Coronary artery (tissue), 2 donors: ENCODE measurements at regions not wholly inside any gene's neighbourhood (a gene's known extent, or its start where the extent isn't known, plus 50 kb on each side); places are given as distances from the start of the nearest gene placed in this dataset.

Experiments
- DNase-seq: peaks from one replicate; pipeline ENCODE4 v3.0.0-alpha.2; 2017; ENCODE audit warnings: low spot score
- H3K27ac ChIP-seq, 2 donors: fragments of 200-600 bp; sonication (generic); one replicate each; pipeline ENCODE4 v1.5.1; 2016 to 2019
- H3K4me3 ChIP-seq: fragments of 200-600 bp; sonication (generic); 2 replicates; pipeline ENCODE4 v1.5.1; 2016; ENCODE audit warnings: mild to moderate bottlenecking, moderate library complexity
- TF ChIP-seq, protein P1 (sequence below): fragments of 200-600 bp; sonication (generic); IDR thresholded peaks from one replicate; pipeline ENCODE4 v1.5.1; 2019; ENCODE audit warnings: antibody characterized with exemption

DNA sequence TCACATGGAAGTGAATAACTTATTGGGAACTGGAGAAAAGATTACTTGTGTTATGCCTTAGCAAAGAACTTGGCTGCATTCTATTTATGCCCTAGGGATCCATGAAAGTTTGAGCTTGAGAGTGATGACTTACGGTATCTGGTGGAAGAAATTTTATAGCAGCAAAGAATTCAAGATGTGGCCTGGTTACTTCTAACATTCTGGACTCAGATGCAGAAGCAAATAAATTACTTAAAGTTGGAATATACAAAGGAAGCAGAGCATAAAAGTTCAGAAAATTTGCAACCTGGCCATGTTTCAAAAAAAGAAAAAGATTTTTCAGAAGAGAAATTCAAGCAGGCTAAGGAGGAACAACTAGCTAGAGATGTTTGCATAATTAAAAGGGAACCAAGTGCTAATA is 252.3 kb upstream of the WDFY3 start:
- no peak for DNase-seq
- Histone ChIP-seq H3K4me3 (no peak overlapping the region), H3K27ac (no peak overlapping the region)
- TF ChIP-seq, protein P1, sequence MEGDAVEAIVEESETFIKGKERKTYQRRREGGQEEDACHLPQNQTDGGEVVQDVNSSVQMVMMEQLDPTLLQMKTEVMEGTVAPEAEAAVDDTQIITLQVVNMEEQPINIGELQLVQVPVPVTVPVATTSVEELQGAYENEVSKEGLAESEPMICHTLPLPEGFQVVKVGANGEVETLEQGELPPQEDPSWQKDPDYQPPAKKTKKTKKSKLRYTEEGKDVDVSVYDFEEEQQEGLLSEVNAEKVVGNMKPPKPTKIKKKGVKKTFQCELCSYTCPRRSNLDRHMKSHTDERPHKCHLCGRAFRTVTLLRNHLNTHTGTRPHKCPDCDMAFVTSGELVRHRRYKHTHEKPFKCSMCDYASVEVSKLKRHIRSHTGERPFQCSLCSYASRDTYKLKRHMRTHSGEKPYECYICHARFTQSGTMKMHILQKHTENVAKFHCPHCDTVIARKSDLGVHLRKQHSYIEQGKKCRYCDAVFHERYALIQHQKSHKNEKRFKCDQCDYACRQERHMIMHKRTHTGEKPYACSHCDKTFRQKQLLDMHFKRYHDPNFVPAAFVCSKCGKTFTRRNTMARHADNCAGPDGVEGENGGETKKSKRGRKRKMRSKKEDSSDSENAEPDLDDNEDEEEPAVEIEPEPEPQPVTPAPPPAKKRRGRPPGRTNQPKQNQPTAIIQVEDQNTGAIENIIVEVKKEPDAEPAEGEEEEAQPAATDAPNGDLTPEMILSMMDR = no peak

DNA sequence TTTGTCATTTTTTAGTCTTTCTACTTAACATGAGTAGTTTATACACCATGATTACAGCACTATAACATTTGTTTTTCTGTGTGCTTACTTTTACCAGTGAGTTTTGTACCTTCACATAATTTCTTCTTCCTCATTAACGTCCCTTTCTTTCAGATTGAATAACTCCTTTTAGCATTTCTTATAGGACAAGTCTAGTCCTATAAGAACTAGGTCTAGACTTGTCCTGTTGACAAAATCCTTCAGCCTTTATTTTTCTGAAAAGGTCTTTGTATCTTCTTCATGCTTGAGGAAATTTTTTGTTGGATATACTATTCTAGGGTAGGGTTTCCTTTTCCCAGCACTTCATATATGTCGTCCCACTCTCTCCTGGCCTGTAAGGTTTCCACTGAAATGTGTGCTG is 253.3 kb upstream of the ARHGAP24 start:
- H3K4me3 ChIP-seq = no peak overlapping the region
- TF ChIP-seq, protein P1 = no peak
- no peak for DNase-seq
- H3K27ac ChIP-seq = no peak overlapping the region

DNA sequence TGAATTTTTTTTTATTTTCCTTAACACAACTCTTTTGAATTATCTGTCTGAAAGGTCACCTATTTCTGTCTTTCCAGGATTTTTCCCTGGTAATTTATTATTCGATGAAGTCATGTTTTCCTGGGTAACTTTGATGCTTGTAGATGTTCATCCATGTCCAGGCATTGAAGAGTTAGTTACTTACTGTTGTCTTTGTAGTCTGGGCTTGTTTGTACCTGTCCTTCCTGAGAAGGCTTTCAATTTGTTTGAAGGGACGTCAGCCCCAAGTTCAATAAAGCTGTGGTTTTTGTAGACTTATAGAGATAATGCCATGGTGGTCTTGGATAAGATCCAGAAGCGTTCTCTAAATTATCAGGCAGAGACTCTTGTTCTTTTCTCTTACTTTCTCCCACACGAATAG is 252.4 kb upstream of the ARHGAP24 start:
- H3K27ac ChIP-seq = no peak overlapping the region
- no peak for DNase-seq
- TF ChIP-seq, protein P1 = no peak

DNA sequence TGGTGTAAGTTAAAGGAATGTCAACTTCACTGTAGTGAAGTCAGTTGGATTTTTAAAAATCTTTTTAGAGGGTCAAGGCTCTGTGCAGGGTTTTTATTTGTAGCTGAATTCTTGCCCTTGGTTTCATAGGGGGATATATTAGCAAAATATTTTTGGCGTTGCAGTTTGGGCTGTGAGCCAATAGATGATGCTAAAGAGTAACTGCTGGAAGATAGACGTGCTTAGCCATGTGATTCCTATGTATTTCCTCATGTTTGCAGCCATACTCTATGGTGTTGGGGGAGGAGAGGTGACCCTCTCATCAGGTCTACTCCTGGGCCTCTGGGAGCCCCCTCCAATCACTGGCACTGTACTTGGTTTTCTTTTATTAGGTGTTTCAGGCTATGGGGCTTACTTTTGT is 246.7 kb upstream of the ARHGAP24 start:
- no peak overlapping the region for H3K4me3 ChIP-seq
- TF ChIP-seq, protein P1 = no peak
- DNase-seq = no peak
- no peak overlapping the region for H3K27ac ChIP-seq

More for the DNA sequence above, 252.4 kb upstream of the ARHGAP24 start:
- H3K4me3 ChIP-seq = no peak overlapping the region

DNA sequence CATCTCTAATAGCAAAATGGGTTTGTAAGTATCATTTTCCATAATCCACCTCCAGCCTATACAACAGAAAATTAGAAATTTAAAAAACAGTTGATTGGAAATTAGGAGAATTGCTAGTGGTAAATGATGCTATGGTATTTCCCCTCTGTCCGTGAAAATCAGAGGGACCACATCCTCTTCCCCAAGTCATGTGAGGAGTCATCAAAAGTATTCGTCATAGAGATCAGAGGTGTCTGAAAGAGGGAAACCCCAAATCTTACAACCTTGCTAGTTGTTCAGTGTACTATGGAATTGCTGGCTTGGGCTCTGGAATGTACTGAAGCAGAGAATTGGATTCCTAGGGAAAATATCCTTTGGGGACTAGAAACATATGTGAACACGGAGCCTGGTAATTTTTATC is 241.4 kb upstream of the ARHGAP24 start:
- TF ChIP-seq, protein P1 = no peak
- H3K27ac ChIP-seq = no peak overlapping the region
- no peak overlapping the region for H3K4me3 ChIP-seq
- no peak for DNase-seq

DNA sequence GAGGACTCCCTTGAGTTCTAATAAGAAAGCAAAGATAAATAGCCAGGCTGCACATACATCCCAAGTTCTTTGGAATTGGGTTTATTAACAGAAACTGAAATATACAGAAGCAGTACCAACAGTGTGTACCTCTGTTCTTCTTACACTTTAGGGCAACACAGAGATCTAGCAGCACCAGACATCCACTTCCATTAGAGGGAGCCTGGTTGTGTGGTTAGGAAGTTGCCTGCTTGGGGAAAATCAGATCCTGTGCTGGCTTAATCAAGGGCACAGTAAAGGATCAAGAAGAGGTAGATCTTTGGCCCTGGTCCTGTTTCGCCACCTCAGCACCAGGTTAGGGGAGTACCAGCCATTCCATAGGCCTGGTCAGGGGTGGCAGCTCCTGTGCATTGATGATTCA is 231.1 kb upstream of the ARHGAP24 start:
- no peak for DNase-seq
- TF ChIP-seq, protein P1 = no peak
- Histone ChIP-seq H3K27ac (no peak overlapping the region), H3K4me3 (no peak overlapping the region)

DNA sequence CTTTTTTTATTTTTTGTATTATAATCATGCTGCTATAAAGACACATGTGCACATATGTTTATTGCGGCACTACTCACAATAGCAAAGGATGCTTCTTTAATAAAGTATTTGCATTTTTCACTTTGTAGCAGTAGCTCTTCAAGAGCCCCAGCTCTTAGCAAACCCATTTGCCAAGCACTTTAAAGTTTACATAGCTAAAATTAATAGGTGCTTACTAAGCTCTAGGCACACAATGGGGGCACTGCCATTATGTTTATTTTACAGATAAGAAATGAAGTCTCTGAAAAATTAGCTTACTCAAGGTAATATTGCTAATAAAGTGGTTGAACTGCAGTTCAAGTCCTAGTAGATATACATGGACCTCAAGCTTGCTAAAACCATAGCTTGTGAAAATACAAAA is 230.3 kb upstream of the ARHGAP24 start:
- Histone ChIP-seq H3K27ac (no peak overlapping the region), H3K4me3 (no peak overlapping the region)
- no peak for DNase-seq
- TF ChIP-seq, protein P1 = no peak
